ENCODE measurements at regions not wholly inside any gene's neighbourhood (a gene's known extent, or its start where the extent isn't known, plus 50 kb on each side); places are given as distances from the start of the nearest gene placed in this dataset.

DNA sequence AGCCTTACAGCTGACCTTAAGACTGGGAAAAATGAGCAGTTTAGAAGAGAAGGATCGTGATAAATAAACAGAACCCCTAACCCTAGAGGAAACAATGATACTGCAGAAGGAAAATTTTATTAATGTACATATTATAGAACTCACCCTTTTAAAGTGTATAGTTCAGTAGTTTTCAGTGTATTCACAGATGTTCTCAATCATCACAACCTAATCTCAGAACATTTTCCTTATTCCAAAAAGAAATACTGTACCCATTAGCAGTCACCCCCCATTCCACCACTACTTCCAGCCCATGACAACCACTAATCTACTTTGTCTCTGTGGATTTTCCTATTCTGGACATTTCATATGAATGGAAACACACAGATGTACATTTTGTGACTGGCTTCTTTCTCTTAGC lies 90.2 kb upstream of the AGTR1 start:
- no peak for TF ChIP-seq CTCF (IDR thresholded peaks at IDR 0.05; ENCODE audit: unreplicated experiment)
- Mint-ChIP-seq H3K9me3 (ENCODE audit: unreplicated experiment) (no peaks in the 10 kb centered on the region), H3K4me1 (ENCODE audit: insufficient read depth, unreplicated experiment) (no peaks in the 10 kb centered on the region), H3K4me3 (ENCODE audit: unreplicated experiment) (no peak overlapping the region), H3K27me3 (ENCODE audit: insufficient read depth, unreplicated experiment) (peaks cover 25% of the 10 kb centered on the region), H3K36me3 (ENCODE audit: insufficient read depth, unreplicated experiment) (no peaks in the 10 kb centered on the region), H3K27ac (ENCODE audit: low read depth, unreplicated experiment) (no peak overlapping the region)
- intact Hi-C loops (cut with micrococcal nuclease), result no loop called here
- ChIA-PET CTCF (no interaction called here), POLR2A (no interaction called here)
- no peak for DNase-seq (ENCODE audit: unreplicated experiment)
- BruUV-seq (replicated peaks), result no TSS peak

GRCh38 chr3:148612278-148612677 lies 85.4 kb upstream of the AGTR1 start:
- ChIA-PET POLR2A (no interaction called here), CTCF (no interaction called here)
- Mint-ChIP-seq H3K27me3 (ENCODE audit: insufficient read depth, unreplicated experiment) (peaks cover 33% of the 10 kb centered on the region), H3K9me3 (ENCODE audit: unreplicated experiment) (no peaks in the 10 kb centered on the region), H3K27ac (ENCODE audit: low read depth, unreplicated experiment) (no peak overlapping the region), H3K4me3 (ENCODE audit: unreplicated experiment) (no peak overlapping the region), H3K4me1 (ENCODE audit: insufficient read depth, unreplicated experiment) (no peaks in the 10 kb centered on the region), H3K36me3 (ENCODE audit: insufficient read depth, unreplicated experiment) (no peaks in the 10 kb centered on the region)
- DNase-seq (ENCODE audit: unreplicated experiment), result no peak
- no TSS peak for BruUV-seq (replicated peaks)
- TF ChIP-seq CTCF (IDR thresholded peaks at IDR 0.05; ENCODE audit: unreplicated experiment), result no peak
- intact Hi-C loops (cut with micrococcal nuclease), result no loop called here

DNA sequence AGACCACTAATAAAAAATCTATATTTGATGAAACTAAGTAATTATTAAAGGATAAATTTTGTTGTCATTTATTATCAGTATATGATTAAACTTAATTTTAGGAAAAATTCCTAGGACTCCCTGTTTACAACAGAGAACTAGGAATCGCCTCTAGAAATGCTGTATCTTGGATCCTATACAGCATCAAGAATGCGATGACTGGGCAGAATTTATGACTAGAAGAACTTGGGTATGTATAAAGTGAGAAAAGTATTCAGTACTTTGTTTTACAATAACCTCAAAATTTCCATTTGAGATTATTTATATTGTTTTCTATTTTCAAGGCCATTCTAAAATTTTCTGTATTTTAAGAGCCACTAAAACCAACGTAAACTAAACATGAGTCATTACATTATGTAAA lies 82.3 kb upstream of the AGTR1 start:
- H3K27me3 Mint-ChIP-seq (ENCODE audit: insufficient read depth, unreplicated experiment), result peaks cover 23% of the 10 kb centered on the region
- no peak overlapping the region for H3K4me3 Mint-ChIP-seq (ENCODE audit: unreplicated experiment)
- no peak for DNase-seq (ENCODE audit: unreplicated experiment)
- TF ChIP-seq CTCF (IDR thresholded peaks at IDR 0.05; ENCODE audit: unreplicated experiment), result no peak
- no peaks in the 10 kb centered on the region for H3K4me1 Mint-ChIP-seq (ENCODE audit: insufficient read depth, unreplicated experiment)
- intact Hi-C loops (cut with micrococcal nuclease), result no loop called here
- no peak overlapping the region for H3K27ac Mint-ChIP-seq (ENCODE audit: low read depth, unreplicated experiment)
- no TSS peak for BruUV-seq (replicated peaks)
- POLR2A ChIA-PET, result no interaction called here
- H3K36me3 Mint-ChIP-seq (ENCODE audit: insufficient read depth, unreplicated experiment), result no peaks in the 10 kb centered on the region
- CTCF ChIA-PET, result interaction anchor here (0.6 kb wide), 1 partner anchor 224 kb away, joined by 3 read pairs; no protein-coding TSS in a partner anchor
- H3K9me3 Mint-ChIP-seq (ENCODE audit: unreplicated experiment), result no peaks in the 10 kb centered on the region

DNA sequence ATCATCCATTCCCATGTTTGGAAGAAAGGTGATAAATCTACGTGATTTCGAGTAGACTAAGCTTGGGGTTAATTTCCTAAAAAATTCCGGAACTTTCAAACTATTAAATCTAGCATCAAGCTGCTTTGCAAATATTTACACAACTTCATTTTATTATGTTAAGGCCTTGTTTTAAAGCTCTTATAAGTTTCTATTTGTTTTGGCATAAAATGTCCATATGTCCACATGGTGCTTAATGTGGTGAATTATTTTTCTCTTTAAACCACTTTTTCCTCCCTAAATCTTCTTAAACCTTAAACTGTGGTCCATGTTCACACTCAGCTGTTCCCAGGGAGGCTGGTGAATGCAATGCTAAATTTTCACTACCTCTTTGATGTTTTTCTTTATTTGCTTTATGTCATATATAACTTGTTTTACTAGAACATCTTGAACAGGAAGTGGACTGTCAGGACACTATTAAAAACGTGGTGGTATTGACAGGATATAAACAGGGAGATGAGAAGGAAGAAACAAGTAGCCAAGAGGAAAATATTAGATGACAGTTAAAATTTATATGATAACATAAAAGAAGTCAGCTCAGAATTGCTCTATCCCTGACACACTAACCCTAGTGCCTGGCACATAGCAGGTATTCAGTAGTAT lies 72.5 kb upstream of the AGTR1 start:
- Mint-ChIP-seq H3K36me3 (ENCODE audit: insufficient read depth, unreplicated experiment) (no peaks in the 10 kb centered on the region), H3K27me3 (ENCODE audit: insufficient read depth, unreplicated experiment) (no peaks in the 10 kb centered on the region), H3K4me3 (ENCODE audit: unreplicated experiment) (no peak overlapping the region), H3K27ac (ENCODE audit: low read depth, unreplicated experiment) (no peak overlapping the region), H3K4me1 (ENCODE audit: insufficient read depth, unreplicated experiment) (no peaks in the 10 kb centered on the region), H3K9me3 (ENCODE audit: unreplicated experiment) (peaks cover 13% of the 10 kb centered on the region)
- DNase-seq (ENCODE audit: unreplicated experiment), result no peak
- no peak for TF ChIP-seq CTCF (IDR thresholded peaks at IDR 0.05; ENCODE audit: unreplicated experiment)
- ChIA-PET POLR2A (no interaction called here), CTCF (no interaction called here)
- BruUV-seq (replicated peaks), result no TSS peak
- intact Hi-C loops (cut with micrococcal nuclease), result no loop called here
